Muscle of leg (tissue), 3 donors: ENCODE measurements at regions not wholly inside any gene's neighbourhood (a gene's known extent, or its start where the extent isn't known, plus 50 kb on each side); places are given as distances from the start of the nearest gene placed in this dataset.
"Not testable (repeated sequence)": the region's sequence is repeated elsewhere in the genome, so short reads cannot be mapped to it uniquely, and the experiment has no call there.

Experiments
- DNase-seq: peaks from one replicate; pipeline ENCODE4 v3.0.0; 2013
- H3K27ac ChIP-seq: one replicate; pipeline ENCODE4 v1.5.1; 2013; ENCODE audit warnings: mild to moderate bottlenecking, low read length, control low read depth
- H3K27me3 ChIP-seq: one replicate; pipeline ENCODE4 v1.6.1; 2013; ENCODE audit warnings: low read length; ENCODE audit not compliant: control insufficient read depth, insufficient read depth
- H3K36me3 ChIP-seq: one replicate; pipeline ENCODE4 v1.6.1; 2013; ENCODE audit warnings: low read length; ENCODE audit not compliant: control insufficient read depth, insufficient read depth
- H3K4me1 ChIP-seq: one replicate; pipeline ENCODE4 v1.6.1; 2013; ENCODE audit warnings: low read length; ENCODE audit not compliant: control insufficient read depth, insufficient read depth
- H3K4me3 ChIP-seq: one replicate; pipeline ENCODE4 v1.5.1; 2013; ENCODE audit warnings: low read length, control low read depth
- H3K9me3 ChIP-seq: replicated peaks from 2 replicates; pipeline ENCODE4 v1.6.1; 2013; ENCODE audit warnings: low read depth, low read length; ENCODE audit not compliant: control insufficient read depth
- WGBS: methylation state at CpG from one replicate; pipeline ENCODE4 v1.1.5; 2013; ENCODE audit warnings: missing lambda C conversion rate; ENCODE audit not compliant: insufficient coverage; 5-methylcytosine and 5-hydroxymethylcytosine counted together

- Histone ChIP-seq H3K4me1 (no peaks in the 10 kb centered on the region), H3K27me3 (no peaks in the 10 kb centered on the region)
These were observed 54.3 kb upstream of the CIT start for GRCh38 chr12:119931402-119931801.

DNA sequence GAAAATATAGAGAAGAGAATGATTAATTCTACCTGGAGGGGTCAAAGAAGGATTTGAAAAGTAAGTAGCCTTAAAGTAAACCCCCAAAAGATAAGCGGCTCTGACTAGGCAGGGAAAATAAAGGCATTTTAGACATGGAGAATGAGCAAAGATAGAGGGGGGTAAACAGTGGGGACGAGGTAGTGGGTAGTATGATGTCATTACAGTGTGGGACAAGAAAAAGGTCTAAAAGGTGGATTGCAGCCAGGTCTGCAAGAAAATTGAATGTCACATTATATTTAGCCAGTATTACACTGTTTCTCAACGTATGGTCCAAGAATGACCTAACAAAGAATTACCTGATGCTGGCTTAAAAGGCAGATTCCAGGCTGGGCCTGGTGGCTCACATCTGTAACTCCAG is 55.8 kb upstream of the CIT start:
- no peaks in the 10 kb centered on the region for H3K9me3 ChIP-seq
- DNase-seq, result no peak
- WGBS, result 50% methylated on average over 1 of the region's 3 CpGs
- H3K36me3 ChIP-seq, result no peaks in the 10 kb centered on the region
- no peak overlapping the region for H3K4me3 ChIP-seq
- no peaks in the 10 kb centered on the region for H3K27me3 ChIP-seq
- H3K4me1 ChIP-seq, result no peaks in the 10 kb centered on the region
- no peak overlapping the region for H3K27ac ChIP-seq

More at GRCh38 chr12:119931402-119931801, 54.3 kb upstream of the CIT start:
- DNase-seq, result no peak
- no peak overlapping the region for H3K4me3 ChIP-seq
- WGBS, result no CpG with 5 or more reads among the region's 7 CpGs
- no peaks in the 10 kb centered on the region for H3K9me3 ChIP-seq
- no peak overlapping the region for H3K27ac ChIP-seq
- H3K36me3 ChIP-seq, result no peaks in the 10 kb centered on the region

- not testable (repeated sequence) for DNase-seq, H3K4me1 ChIP-seq, H3K9me3 ChIP-seq, H3K27me3 ChIP-seq, H3K36me3 ChIP-seq, H3K27ac ChIP-seq, H3K4me3 ChIP-seq
- WGBS, result 42% methylated on average over 3 of the region's 10 CpGs
These were observed 54.3 kb upstream of the BICDL1 start for GRCh38 chr12:119934780-119935179.

DNA sequence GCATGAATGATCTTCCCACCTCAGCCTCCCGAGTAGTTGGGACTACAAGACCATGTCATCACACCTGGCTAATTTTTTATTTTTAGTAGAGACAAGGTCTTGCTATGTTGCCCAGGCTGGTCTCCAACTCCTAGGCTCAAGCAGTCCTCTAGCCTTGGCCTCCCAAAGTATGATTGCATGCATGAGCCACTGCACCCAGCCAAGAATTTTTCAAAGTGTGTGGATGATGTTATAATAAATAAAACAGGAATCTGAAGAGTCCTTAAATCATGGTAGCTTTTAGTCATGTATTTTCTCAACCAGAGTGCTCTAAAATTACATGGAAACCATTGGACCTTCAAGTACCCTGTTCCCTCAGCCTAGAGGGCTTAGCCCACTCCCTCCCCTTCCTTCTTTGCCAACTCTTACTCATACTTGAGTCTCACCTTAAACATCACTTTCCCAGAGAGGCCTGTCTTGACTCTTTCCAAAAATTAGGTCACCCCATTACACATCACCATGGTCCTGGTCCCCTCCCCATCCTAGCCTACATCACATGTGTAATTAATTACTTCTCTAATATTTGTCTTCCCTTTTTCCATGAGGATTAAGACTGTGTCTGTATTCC is 52.2 kb upstream of the BICDL1 start:
- peak; percentile 37 for DNase-seq
- WGBS, result no CpG with 5 or more reads among the region's 1 CpG
- Histone ChIP-seq H3K27me3 (no peaks in the 10 kb centered on the region), H3K36me3 (no peaks in the 10 kb centered on the region), H3K9me3 (no peaks in the 10 kb centered on the region), H3K27ac (no peak overlapping the region), H3K4me1 (no peaks in the 10 kb centered on the region), H3K4me3 (no peak overlapping the region)

- no peaks in the 10 kb centered on the region for H3K27me3 ChIP-seq
- peak; percentile 70 for DNase-seq
- H3K36me3 ChIP-seq, result no peaks in the 10 kb centered on the region
- no peak overlapping the region for H3K27ac ChIP-seq
- H3K9me3 ChIP-seq, result no peaks in the 10 kb centered on the region
- H3K4me1 ChIP-seq, result no peaks in the 10 kb centered on the region
- H3K4me3 ChIP-seq, result no peak overlapping the region
- WGBS, result 42% methylated on average over 7 of the region's 9 CpGs
These were observed 50.9 kb upstream of the BICDL1 start for GRCh38 chr12:119938049-119938667.
